ENCODE measurements at regions not wholly inside any gene's neighbourhood (a gene's known extent, or its start where the extent isn't known, plus 50 kb on each side); places are given as distances from the start of the nearest gene placed in this dataset.

DNA sequence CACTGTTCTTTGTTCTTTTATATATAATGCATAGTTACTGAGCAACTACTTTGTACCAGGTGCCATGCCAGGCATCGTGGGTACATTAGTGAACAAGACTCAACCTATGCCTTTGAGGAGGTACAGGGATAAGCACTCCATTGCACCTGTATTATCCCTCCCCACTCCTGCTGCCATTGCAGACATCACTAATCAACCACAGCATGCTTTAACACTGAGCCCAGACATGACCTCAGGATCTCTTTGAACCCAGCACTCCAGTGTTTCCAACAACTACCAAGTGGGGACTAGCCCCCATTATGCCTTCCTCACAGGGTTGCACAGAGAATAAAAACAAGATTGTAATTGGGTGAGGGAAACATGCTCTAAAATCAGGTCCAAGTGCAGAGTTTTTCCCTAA, 60.5 kb upstream of the COL13A1 start:
- no peak for DNase-seq

GRCh38 chr10:69741671-69742355, 59.9 kb upstream of the COL13A1 start:
- DNase-seq = no peak

GRCh38 chr10:69742356-69742695, 59.4 kb upstream of the COL13A1 start:
- no peak for DNase-seq

- no peak for DNase-seq
These were observed 58.6 kb upstream of the COL13A1 start for GRCh38 chr10:69742928-69743602.

GRCh38 chr10:69744971-69745370, 56.7 kb upstream of the COL13A1 start:
- DNase-seq = no peak

GRCh38 chr10:69745698-69746097, 56.0 kb upstream of the COL13A1 start:
- DNase-seq = no peak

- DNase-seq = no peak
These were observed 54.5 kb upstream of the COL13A1 start for GRCh38 chr10:69747179-69747578.

DNA sequence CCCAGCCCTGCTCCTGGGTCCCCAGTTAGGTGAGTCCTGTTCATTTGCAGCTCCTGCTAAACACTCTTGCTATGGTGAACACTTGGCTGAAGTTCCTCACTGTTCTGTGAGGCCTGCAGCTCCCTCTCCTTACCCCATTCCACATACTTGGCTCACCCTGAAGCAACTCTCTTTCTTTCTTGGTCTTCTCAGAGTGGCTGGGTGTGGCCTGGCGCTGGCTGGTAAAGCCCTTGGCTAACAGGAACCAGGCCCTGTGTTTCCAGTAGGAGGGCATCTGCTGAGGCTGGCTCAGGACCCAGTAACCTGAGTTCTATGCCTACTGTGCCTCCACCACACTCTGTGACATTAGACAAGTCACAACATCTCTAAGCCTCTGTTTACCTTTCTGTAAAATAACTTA, 53.1 kb upstream of the COL13A1 start:
- no peak for DNase-seq

DNA sequence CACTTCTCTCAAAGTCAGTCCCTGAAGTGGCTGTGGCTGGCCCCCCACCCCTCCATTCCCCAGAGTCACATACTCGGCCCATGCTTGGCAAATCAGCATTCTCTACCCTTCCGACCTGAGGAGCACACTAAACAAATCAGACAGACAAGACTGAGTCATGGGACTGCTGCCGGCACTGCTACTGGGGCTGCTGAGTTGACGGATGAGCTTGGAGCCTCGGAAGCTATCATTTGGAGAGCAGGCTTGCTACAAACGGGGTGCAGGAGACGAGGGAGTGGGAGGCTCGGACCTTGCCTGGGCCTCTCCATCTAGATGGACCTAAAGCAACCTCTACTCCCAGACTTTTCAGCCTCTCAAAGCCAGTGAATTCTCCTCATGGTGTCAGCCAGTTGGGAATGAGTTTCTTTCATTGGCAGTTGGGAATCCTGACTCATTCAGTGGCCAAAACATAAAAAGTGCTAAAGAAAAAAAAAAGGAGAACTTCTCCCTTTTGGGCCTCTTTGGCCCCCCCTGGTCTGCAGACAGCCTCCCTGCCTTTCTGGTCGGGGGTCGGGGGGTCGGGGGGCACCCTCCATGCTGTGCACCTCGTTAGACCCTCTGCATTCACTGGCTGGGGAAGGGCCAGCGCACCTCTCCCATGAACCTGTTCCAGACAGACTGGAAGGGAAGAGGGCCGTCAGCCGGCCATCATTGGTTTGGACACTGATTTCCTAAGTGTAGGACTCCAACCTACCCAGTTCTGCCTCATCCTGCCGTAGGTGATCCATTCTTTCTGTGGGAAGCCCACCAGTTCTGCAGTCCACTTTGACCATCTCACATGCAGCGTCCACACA, 52.3 kb upstream of the COL13A1 start:
- DNase-seq = no peak

DNA sequence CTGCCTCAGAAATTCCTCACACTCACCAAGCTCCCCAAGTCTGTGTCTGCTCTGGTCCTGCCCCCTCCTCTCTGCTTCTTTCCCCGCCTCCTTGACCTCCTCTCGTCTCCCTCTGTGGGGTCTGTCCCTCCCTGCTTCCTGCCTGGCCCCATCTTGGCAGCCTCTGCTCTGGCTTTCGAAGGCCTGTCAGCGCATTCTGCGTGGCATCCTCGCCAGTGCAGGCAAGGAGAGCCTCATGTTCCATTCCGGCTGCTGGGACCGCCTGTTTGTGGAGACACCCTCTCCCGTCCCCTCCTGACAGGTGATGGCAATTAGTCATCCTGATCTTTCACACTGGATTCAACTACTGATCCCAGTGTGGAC, 51.7 kb upstream of the COL13A1 start:
- DNase-seq = no peak

GRCh38 chr10:69750725-69751124, 51.0 kb upstream of the COL13A1 start:
- DNase-seq = no peak

DNA sequence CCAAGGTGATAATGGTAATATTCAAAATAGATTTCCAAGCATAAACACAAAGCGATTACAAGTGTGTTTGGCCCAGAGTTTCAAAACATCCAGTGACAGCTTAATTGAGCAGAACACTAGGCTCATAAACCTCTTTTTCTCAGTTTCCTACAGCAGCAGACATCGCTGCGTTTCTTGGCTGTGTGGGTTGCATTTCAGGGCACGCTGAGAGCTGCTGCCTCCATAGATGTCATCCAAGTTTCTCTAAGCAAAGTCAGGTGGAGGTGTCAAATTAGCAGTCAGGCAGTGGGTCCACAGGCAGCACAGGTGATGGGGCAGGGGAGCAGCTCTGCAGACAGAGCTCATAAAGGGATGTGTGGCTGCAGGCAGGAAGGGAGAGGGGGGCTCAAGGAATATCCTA, 50.5 kb upstream of the COL13A1 start:
- DNase-seq = no peak
